GM04503 (cell line): ENCODE measurements at regions not wholly inside any gene's neighbourhood (a gene's known extent, or its start where the extent isn't known, plus 50 kb on each side); places are given as distances from the start of the nearest gene placed in this dataset.

Source experiments
- DNase-seq: peaks from one replicate; pipeline ENCODE4 v3.0.0-alpha.2; 2012; ENCODE audit warnings: low read depth

DNA sequence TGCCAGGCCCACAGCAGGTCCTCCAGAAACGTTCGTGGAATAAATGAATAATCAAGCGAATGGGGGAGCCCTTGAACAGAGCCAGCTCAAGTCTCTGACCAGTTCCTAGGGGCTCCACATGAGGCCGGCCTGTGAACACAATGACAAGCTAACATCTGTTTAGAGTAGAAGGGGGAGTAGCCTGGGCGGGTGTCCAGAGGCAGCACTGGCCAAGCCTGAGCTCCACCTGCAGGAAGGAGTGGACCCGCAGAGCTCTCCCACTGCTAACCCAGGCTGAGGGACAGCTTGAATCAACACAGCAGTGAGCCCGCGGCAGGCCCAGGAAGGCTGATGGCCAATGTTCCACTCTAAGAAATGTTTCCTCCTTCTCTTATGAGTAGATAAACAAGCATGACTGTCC lies 234.8 kb upstream of the RAB6C start:
- no peak for DNase-seq

DNA sequence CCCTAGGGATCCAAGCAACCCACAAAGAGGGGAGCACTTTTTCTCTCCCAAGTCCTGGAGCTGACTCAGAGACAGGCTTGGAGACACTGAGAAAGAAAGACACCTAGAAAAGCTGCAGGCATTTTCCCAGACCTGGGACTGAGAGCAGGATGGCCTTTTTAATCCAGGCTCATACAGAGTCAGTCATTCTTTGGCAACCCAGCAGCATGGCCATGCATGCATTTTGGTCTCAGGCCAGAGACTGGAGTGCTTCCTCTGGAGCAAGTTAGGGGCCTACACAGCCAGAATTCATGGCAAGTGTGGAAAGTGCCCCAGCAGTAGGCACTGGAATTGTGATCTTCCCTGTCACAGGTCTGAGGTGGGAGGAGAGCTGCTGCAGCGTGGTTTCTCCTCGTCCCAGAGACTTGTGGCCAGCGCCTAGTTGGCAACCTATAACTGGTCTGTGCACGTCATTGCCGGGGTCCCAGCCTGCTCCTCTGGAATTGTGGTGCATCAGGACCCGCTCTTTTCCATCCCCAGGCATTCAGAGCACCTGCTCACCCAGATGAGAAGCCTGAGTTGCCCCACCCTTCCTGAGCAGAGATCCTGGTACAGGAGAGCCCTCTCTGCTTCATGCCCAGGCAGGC lies 231.9 kb upstream of the RAB6C start:
- DNase-seq: no peak

GRCh38 chr2:129748250-129748649 lies 231.2 kb upstream of the RAB6C start:
- no peak for DNase-seq

GRCh38 chr2:129748653-129749052 lies 230.8 kb upstream of the RAB6C start:
- no peak for DNase-seq

GRCh38 chr2:129751409-129751808 lies 228.1 kb upstream of the RAB6C start:
- DNase-seq: no peak

GRCh38 chr2:129752176-129752575 lies 227.3 kb upstream of the RAB6C start:
- DNase-seq: no peak

DNA sequence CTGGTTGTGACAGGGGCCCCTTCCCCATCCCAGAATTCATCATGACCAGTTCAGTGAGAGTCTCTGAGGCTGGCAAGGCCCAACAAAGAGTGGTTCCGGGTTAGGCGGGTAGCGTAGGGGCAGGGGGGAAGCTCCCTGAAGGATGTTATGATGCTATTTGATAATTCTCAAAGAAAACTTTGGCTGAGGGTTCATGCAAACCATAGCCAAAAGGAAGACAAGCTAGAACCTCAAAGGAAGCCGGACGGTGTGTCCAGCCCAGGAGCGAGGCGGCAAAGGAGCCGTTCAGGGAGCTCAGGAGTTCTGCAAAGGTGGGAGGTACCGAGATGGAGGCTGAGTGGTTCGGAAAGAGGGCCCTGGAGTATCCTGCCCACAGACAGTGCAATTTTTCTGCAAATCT lies 226.8 kb upstream of the RAB6C start:
- no peak for DNase-seq

GRCh38 chr2:129753261-129753660 lies 226.2 kb upstream of the RAB6C start:
- no peak for DNase-seq

DNA sequence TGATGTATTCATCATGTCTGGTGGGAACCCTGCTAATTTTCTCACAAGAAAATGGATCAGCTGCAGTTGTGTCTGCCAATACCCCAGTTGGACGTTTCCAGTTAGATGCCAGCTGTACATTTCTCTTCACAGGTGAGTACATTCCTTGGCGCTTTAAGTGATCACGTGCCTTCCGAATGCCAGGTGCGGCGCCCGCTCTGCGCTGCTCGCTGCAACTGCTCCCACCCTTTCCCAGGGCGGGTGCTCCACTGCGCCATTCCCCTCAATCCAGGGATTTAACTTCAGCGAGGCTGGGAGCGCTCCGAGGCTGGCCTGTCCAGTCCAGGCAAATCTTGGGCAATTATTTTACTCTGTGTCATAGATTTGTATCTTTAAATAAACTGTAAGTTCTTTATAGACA lies 225.0 kb upstream of the RAB6C start:
- DNase-seq: no peak

GRCh38 chr2:129754831-129755230 lies 224.6 kb upstream of the RAB6C start:
- DNase-seq: no peak

- DNase-seq: no peak
Observed at GRCh38 chr2:129755786-129756185, 223.7 kb upstream of the RAB6C start.

- DNase-seq: no peak
Observed at GRCh38 chr2:129756276-129756675, 223.2 kb upstream of the RAB6C start.

- no peak for DNase-seq
Observed at GRCh38 chr2:129757366-129757914, 222.0 kb upstream of the RAB6C start.

GRCh38 chr2:129757915-129758783 lies 221.3 kb upstream of the RAB6C start:
- no peak for DNase-seq

- no peak for DNase-seq
Observed at GRCh38 chr2:129758784-129759471, 220.5 kb upstream of the RAB6C start.

GRCh38 chr2:129759472-129760010 lies 219.9 kb upstream of the RAB6C start:
- DNase-seq: no peak

- no peak for DNase-seq
Observed at GRCh38 chr2:129760669-129761068, 218.8 kb upstream of the RAB6C start.

DNA sequence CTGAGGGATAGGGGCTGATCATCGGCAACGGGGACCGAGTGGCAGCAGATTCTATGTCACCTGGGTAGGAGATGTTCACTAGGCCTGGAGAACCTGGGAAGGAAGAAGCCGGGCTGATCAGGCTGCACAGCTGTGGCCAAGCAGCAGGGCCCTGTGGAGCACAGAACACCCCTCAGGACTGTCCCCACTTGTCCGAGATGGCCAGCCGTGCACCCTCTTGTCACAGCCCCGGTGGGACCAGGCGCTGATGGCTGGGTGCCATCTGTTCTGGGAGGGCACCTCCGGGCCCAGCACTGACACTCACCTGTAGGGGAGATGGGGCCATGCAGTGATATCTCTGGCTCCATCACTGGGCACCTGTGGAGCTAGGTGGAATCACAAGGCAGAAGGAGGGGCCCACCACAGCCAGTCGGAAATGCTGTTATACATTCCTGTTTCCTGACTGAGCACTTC lies 217.9 kb upstream of the RAB6C start:
- no peak for DNase-seq

GRCh38 chr2:129762386-129763189 lies 216.9 kb upstream of the RAB6C start:
- no peak for DNase-seq

DNA sequence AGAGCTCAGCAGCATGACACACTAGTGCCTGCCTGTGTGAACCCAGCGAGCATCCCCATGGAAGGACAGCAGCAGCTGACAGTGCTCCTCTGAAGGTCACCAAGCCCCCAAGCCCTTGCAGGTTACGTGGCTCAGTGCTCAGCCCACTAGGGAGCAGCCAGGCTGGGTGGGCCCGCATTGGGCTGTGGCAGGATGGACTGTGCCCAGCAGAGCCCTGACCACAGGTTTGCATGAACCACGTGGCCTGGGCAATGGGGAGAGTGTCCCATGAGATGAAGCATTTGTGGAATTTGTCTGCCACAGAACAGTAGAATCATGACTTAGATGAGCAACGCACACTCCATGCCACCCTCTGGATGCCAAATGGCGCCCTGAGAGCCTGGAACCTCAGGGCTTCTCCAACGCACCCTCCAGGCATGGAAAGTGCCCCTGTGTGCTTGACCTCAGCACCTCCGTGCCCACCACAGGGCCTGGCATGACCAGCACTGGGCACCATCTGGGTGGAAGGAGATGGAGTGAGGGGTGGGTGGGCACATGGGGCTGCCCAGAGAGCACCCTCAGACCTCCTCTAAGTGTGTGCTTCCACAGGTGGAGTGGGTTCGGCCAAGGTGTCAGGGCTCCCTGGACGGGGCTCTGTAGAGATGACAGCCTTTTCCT lies 216.1 kb upstream of the RAB6C start:
- no peak for DNase-seq

GRCh38 chr2:129763966-129764365 lies 215.5 kb upstream of the RAB6C start:
- DNase-seq: no peak
